D341Med (cell line): ENCODE measurements at regions not wholly inside any gene's neighbourhood (a gene's known extent, or its start where the extent isn't known, plus 50 kb on each side); places are given as distances from the start of the nearest gene placed in this dataset.
"Not testable (repeated sequence)": the region's sequence is repeated elsewhere in the genome, so short reads cannot be mapped to it uniquely, and the experiment has no call there.

Experiments used
- DNase-seq: peaks from one replicate; pipeline ENCODE4 v3.0.0; 2012; ENCODE audit warnings: low spot score

GRCh38 chr2:175353275-175353674 lies 171.8 kb upstream of the ATP5MC3 start:
- no peak for DNase-seq

DNA sequence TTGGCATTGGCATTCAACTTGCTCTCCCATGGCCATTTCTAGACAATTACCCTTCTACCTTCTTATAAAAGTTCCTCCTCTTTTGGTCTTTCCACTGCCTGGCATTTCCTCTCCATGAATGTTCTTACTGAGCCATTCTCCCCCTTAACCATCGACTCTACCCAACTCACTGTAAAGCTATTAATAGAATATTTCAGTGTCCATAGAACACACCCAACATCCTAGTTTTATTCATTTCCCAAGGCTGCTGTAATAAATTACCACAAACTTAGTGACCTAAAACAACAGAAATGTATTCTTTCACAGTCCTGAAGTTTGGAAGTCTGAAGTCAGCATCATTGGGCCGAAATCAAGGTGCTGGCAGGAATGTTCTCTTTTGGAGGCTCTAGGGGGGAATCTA lies 170.0 kb upstream of the ATP5MC3 start:
- DNase-seq = no peak

DNA sequence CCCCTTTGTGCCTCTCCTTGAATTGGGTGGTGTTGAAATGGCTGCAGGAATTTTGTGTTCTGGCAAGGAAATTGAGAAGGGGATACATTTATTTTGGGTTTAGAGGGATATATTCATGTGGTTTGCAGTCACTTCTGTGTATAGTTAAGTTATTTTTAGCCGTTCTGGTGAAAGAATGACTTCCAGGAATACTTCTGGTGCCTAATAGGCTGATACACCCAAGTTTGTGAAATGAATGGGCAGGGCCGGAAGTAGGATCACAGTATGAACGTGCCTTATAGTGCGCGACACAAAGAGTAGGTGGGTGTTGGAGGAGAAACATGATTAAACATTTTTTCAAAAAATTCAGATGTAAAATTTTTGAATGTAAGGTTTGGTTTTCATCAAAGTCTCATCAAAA lies 168.6 kb upstream of the ATP5MC3 start:
- no peak for DNase-seq

GRCh38 chr2:175342085-175342484 lies 160.6 kb upstream of the ATP5MC3 start:
- DNase-seq = no peak

DNA sequence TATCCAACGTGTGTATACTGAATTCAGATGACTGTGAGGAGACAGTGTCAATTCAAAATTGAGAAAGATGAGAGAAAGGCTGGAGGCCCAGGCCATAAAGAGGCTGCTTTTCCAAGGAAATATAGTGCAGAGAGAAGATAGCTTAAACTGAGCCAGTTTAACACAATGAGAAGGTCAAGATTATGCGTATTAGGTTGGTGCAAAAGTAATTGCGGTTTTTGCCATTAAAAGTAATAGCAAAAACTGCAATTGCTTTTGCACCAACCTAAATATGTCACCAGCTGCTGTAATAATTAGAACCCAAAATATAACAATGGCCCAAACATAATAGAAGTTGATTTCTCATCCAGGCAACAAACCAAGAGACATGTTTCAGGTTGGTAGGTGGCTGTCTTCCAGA lies 148.7 kb upstream of the ATP5MC3 start:
- DNase-seq = no peak

DNA sequence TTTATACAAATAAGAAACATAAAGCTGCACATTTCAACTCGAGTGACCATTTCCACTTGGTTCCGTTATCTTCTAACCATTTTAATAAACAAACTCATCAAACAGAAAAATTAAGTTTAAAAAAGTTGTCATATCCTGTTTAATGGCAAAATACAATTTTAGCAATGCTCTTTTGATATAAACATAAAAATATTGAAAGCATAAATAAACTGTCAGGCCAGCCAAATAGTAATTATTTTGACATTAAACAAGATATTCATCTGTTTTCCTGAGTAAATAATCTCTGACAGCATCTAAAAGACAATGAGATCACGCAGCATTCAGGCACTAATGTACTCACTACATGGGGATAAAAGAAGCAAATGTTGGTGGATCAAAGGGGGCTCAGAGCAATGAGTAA lies 145.3 kb upstream of the ATP5MC3 start:
- no peak for DNase-seq

DNA sequence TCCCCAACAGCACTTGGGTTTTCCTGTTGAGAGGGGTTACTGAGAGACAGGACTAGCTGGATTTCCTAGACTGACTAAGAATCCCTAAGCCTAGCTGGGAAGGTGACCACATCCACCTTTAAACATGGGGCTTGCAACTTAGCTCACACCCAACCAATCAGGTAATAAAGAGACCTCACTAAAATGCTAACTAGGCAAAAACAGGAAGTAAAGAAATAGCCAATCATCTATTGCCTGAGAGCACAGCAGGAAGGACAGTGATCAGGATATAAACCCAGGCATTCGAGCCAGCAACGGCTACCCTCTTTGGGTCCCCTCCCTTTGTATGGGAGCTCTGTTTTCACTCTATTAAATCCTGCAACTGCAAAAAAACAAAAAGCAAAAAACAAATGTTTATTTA lies 144.7 kb upstream of the ATP5MC3 start:
- DNase-seq = not testable (repeated sequence)

GRCh38 chr2:175323162-175323561 lies 141.7 kb upstream of the ATP5MC3 start:
- DNase-seq = no peak

- no peak for DNase-seq
These were observed 137.0 kb upstream of the ATP5MC3 start for GRCh38 chr2:175318542-175318941.

GRCh38 chr2:175317751-175318150 lies 136.2 kb upstream of the ATP5MC3 start:
- no peak for DNase-seq

DNA sequence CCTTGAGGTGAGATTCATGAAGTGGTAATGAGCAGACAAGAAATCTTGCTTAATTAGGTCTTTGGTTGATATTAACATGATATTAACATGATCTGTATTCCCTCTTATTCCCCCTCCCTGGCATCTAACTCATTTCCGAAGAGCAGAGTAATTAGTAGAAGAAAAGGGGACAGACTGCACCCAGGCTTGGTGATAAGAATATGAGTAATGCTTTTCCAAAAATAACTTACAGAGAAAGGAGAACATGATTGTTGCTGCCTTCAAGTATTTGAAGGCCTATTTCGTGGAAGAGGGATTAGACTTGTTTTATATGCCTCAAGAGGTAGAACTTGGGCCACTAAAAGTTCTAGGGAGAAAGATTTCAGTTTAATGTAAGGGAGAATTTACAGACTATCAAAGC lies 130.6 kb upstream of the ATP5MC3 start:
- no peak for DNase-seq

- DNase-seq = no peak
These were observed 129.4 kb upstream of the ATP5MC3 start for GRCh38 chr2:175310813-175311504.

GRCh38 chr2:175309799-175310198 lies 128.3 kb upstream of the ATP5MC3 start:
- DNase-seq = peak; percentile 60

DNA sequence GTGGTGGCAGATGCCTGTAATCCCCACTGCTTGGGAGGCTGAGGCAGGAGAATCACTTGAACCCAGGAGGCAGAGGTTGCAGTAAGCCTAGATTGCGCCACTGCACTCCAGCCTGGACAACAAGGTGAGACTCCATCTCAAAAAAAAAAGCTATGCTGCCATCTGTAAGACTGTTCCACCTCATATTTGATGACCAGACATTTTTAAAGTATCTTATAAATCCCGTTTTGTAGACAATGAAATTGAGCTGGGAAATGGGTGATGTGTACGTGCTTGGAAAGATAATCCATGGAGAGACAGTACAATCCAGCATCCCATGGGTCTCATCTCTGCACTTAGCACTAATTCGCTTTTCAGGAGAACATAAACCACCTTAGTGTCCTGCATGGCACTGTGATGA lies 126.5 kb upstream of the ATP5MC3 start:
- no peak for DNase-seq

GRCh38 chr2:175304541-175304940 lies 123.0 kb upstream of the ATP5MC3 start:
- no peak for DNase-seq

DNA sequence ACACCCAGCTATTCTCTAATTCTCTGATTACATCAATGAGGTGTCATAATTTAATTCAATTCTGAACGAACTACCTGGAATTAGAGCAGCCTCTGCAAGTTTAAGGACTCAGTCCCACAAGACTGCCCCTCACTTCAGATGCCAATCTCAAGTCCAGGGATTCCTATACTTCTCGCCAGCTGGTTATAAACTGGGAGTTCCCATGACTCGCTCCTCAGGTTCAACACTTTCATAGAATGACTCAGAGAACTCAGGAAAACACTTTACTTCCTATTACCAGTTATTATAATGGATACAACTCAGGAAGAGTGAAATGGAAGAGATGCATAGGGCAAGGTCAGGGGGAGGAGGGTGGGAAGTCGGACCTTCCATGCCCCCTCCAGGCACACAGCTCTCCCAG lies 112.3 kb upstream of the ATP5MC3 start:
- DNase-seq = no peak

DNA sequence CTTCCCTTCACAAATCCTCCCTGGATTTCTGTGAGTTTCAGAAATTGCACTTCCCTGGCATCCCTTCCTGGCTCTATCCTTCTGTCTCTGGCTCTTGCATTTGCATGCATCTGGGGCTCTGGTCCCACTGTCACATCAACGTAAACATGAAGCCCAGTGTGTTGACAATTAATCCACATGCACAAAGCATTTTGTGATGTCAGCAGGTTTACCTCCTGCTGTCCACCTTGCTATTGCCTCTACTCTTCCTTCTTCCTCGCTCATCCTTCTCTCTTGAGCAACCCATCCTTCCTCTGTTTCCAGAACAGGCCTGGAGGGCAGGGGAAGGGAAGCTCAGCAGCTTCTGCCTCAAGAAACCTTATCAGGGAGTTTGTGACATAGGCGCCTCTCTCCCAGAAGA lies 111.7 kb upstream of the ATP5MC3 start:
- no peak for DNase-seq

- no peak for DNase-seq
These were observed 101.4 kb upstream of the ATP5MC3 start for GRCh38 chr2:175282886-175283285.

GRCh38 chr2:175282300-175282699 lies 100.8 kb upstream of the ATP5MC3 start:
- peak; percentile 58 for DNase-seq

DNA sequence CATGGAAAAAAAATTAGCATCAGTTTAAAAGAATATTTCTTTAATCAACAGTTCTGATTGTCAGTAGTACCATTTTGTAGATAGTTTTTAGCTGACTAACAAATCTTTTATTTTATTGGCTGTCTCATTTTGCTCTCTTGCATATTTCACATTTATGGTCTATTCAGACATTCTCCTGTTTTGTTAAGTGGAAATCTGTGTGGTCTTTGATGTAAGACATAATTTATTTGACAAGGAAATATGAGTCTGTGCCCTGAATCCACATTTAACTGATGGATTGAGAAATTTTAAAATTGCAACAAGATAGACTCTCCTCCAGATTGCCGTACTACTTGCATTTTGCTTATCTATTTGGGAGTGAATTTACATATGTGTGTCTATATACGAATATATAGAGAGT lies 96.3 kb upstream of the ATP5MC3 start:
- DNase-seq = no peak

- DNase-seq = no peak
These were observed 94.0 kb upstream of the ATP5MC3 start for GRCh38 chr2:175275539-175275938.

GRCh38 chr2:175259164-175259563 lies 77.7 kb upstream of the ATP5MC3 start:
- no peak for DNase-seq

GRCh38 chr2:175256806-175257585 lies 75.5 kb upstream of the ATP5MC3 start:
- no peak for DNase-seq

- not testable (repeated sequence) for DNase-seq
These were observed 74.9 kb upstream of the ATP5MC3 start for GRCh38 chr2:175256391-175256790.
